Upper lobe of left lung (tissue), 6 donors: ENCODE measurements at regions not wholly inside any gene's neighbourhood (a gene's known extent, or its start where the extent isn't known, plus 50 kb on each side); places are given as distances from the start of the nearest gene placed in this dataset.

Experiments used
- ATAC-seq, 2 donors: fragments of 200-7000 bp; cut with Tn5 transposase; one replicate each; pipeline ENCODE4 v1.9.1; 2022; ENCODE audit warnings: mild to moderate bottlenecking in 2 of 2, moderate library complexity in 2 of 2; ENCODE audit not compliant: low FRiP score in 2 of 2
- DNase-seq, 2 donors: peaks; one replicate each; pipeline ENCODE4 v3.0.0-alpha.2; 2019 to 2020
- H3K27ac ChIP-seq, 4 donors: fragments of 200-600 bp; sonication (generic); one replicate each; pipeline ENCODE4 v1.5.1; 2016 to 2019
- H3K27me3 ChIP-seq, 4 donors: fragments of 200-600 bp; sonication (generic); one replicate each; pipeline ENCODE4 v1.5.1; 2017 to 2019
- H3K36me3 ChIP-seq, 4 donors: fragments of 200-600 bp; sonication (generic); one replicate each; pipeline ENCODE4 v1.5.1; 2016 to 2019
- H3K4me1 ChIP-seq, 4 donors: fragments of 200-600 bp; sonication (generic); one replicate each; pipeline ENCODE4 v1.5.1; 2018 to 2019
- H3K4me3 ChIP-seq, 4 donors: fragments of 200-600 bp; sonication (generic); one replicate each; pipeline ENCODE4 v1.5.1; 2017 to 2019; ENCODE audit warnings: mild to moderate bottlenecking in 2 of 4, moderate library complexity in 1 of 4
- H3K9me3 ChIP-seq, 4 donors: fragments of 200-600 bp; sonication (generic); one replicate each; pipeline ENCODE4 v1.5.1; 2018 to 2019
- CTCF ChIP-seq, 6 experiments: fragments of 450-650 bp in 4 of 6; fragments of 200-600 bp in 2 of 6; sonication (generic) in 2 of 6; IDR thresholded peaks; one replicate each; pipeline ENCODE4 v1.5.1; 2016 to 2019; ENCODE audit warnings: antibody characterized with exemption in 6 of 6
- EP300 ChIP-seq, 4 donors: sonication (generic); formaldehyde crosslinking; IDR thresholded peaks; one replicate each; pipeline ENCODE4 v1.5.1; 2017; ENCODE audit warnings: antibody characterized with exemption in 4 of 4, control low read depth in 2 of 4
- POLR2A ChIP-seq, 4 donors: fragments of 450-650 bp; IDR thresholded peaks; one replicate each; pipeline ENCODE4 v1.5.1; 2016 to 2017; ENCODE audit warnings: antibody characterized with exemption in 4 of 4, mild to moderate bottlenecking in 2 of 4
- POLR2AphosphoS5 ChIP-seq, 2 donors: sonication (generic); formaldehyde crosslinking; IDR thresholded peaks; one replicate each; pipeline ENCODE4 v1.5.1; 2017; ENCODE audit warnings: antibody characterized with exemption in 2 of 2
- WGBS, 2 donors: methylation state at CpG; one replicate each; pipeline ENCODE4 v1.1.5; 2017 to 2018; 5-methylcytosine and 5-hydroxymethylcytosine counted together
- donor health status: DM: no; HTN: no; CAD: no; lungs with moderate emphysema.
- donor health status: DM: no; HTN: yes; CAD: no; lungs with severe emphysema.

DNA sequence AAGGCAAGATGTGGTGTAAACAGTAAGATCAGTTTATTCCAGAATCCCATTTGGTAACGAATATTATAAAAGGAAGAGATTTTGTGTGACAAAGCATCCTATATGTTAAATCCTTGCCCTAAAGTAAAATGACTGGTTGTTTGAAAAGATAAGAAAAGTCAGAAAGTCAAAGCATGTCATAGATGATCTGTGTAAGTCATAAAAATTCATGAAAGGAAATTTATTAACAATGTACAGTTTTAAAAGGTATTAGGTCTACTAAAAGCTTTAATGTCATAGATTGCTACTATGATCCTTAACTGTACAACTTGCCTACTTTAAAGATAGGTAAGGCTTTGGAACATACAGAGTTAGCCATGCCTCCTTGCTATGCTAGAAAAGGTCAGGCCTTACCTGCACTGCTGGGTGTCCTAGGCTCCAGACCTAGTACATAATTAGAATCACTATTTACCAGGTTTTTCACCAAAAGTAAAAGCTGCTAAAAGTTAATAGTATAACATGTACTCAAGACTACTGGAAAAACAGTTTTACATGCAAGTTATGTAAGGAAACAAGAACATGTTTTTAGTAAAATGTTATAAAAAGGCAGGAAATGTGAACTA is 1090.1 kb upstream of the ADGRB3 start:
- WGBS, 2 donors, result 62 to 88% methylated on average over 1 of the region's 1 CpG
- Histone ChIP-seq H3K27me3 (no peaks in the 10 kb centered on the region), H3K4me1 (no peaks in the 10 kb centered on the region), H3K36me3 (no peaks in the 10 kb centered on the region), H3K27ac (no peak overlapping the region), H3K9me3 (peaks cover 0 to 17% (median 2%) of the 10 kb centered on the region in 4 donors), H3K4me3 (no peak overlapping the region)
- DNase-seq (no peak), ATAC-seq (no peak)
- no peak for TF ChIP-seq POLR2AphosphoS5 (IDR thresholded peaks at IDR 0.05)

GRCh38 chr6:67541586-67541985 is 1093.5 kb upstream of the ADGRB3 start:
- peaks cover 0 to 17% (median 2%) of the 10 kb centered on the region in 4 donors for H3K9me3 ChIP-seq
- H3K27ac ChIP-seq, result no peak overlapping the region
- no peaks in the 10 kb centered on the region for H3K27me3 ChIP-seq
- H3K36me3 ChIP-seq, result no peaks in the 10 kb centered on the region
- DNase-seq (no peak), ATAC-seq (no peak)
- no peak overlapping the region for H3K4me3 ChIP-seq
- TF ChIP-seq POLR2A (IDR thresholded peaks at IDR 0.05) (no peak), POLR2AphosphoS5 (IDR thresholded peaks at IDR 0.05) (no peak), CTCF (IDR thresholded peaks at IDR 0.05) (no peak), EP300 (IDR thresholded peaks at IDR 0.05) (no peak)
- no peaks in the 10 kb centered on the region for H3K4me1 ChIP-seq

- H3K27me3 ChIP-seq, result no peaks in the 10 kb centered on the region
- ATAC-seq, result no peak
Measured at GRCh38 chr6:67538032-67538431, 1097.0 kb upstream of the ADGRB3 start.

GRCh38 chr6:67535946-67536345 is 1099.1 kb upstream of the ADGRB3 start:
- no peaks in the 10 kb centered on the region for H3K4me1 ChIP-seq
- H3K27me3 ChIP-seq, result no peaks in the 10 kb centered on the region
- H3K36me3 ChIP-seq, result no peaks in the 10 kb centered on the region
- WGBS, 2 donors, result 85 to 95% methylated on average over 3 of the region's 3 CpGs
- TF ChIP-seq POLR2A (IDR thresholded peaks at IDR 0.05) (no peak), CTCF (IDR thresholded peaks at IDR 0.05) (no peak), EP300 (IDR thresholded peaks at IDR 0.05) (no peak), POLR2AphosphoS5 (IDR thresholded peaks at IDR 0.05) (no peak)
- DNase-seq (no peak), ATAC-seq (no peak)
- no peaks in the 10 kb centered on the region for H3K9me3 ChIP-seq
- no peak overlapping the region for H3K4me3 ChIP-seq
- no peak overlapping the region for H3K27ac ChIP-seq

More at GRCh38 chr6:67538032-67538431, 1097.0 kb upstream of the ADGRB3 start:
- no peak for DNase-seq
- no peak for TF ChIP-seq CTCF (IDR thresholded peaks at IDR 0.05)
- TF ChIP-seq POLR2A (IDR thresholded peaks at IDR 0.05), result no peak
- no peak for TF ChIP-seq EP300 (IDR thresholded peaks at IDR 0.05)
- no peak for TF ChIP-seq POLR2AphosphoS5 (IDR thresholded peaks at IDR 0.05)
- Histone ChIP-seq H3K4me1 (no peaks in the 10 kb centered on the region), H3K27ac (no peak overlapping the region), H3K36me3 (no peaks in the 10 kb centered on the region), H3K4me3 (no peak overlapping the region), H3K9me3 (no peaks in the 10 kb centered on the region)
- 59 to 71% methylated on average over 1 of the region's 1 CpG for WGBS, 2 donors

GRCh38 chr6:67506352-67506751 is 1128.7 kb upstream of the ADGRB3 start:
- H3K36me3 ChIP-seq, result no peaks in the 10 kb centered on the region
- no peak overlapping the region for H3K27ac ChIP-seq
- peaks cover 0 to 4% (median 0%) of the 10 kb centered on the region in 4 donors for H3K9me3 ChIP-seq
- TF ChIP-seq EP300 (IDR thresholded peaks at IDR 0.05), result no peak
- no peak for TF ChIP-seq CTCF (IDR thresholded peaks at IDR 0.05)
- no peak for TF ChIP-seq POLR2AphosphoS5 (IDR thresholded peaks at IDR 0.05)
- TF ChIP-seq POLR2A (IDR thresholded peaks at IDR 0.05), result no peak
- H3K4me3 ChIP-seq, result no peak overlapping the region
- no peaks in the 10 kb centered on the region for H3K4me1 ChIP-seq
- DNase-seq (no peak), ATAC-seq (no peak)
- WGBS, 2 donors, result 80 to 83% methylated on average over 2 of the region's 2 CpGs
- H3K27me3 ChIP-seq, result no peaks in the 10 kb centered on the region
